Neural cell (in vitro differentiated cells): ENCODE measurements at regions not wholly inside any gene's neighbourhood (a gene's known extent, or its start where the extent isn't known, plus 50 kb on each side); places are given as distances from the start of the nearest gene placed in this dataset.

Experiments used
- CTCF ChIP-seq: fragments of 450-650 bp; IDR thresholded peaks from 2 replicates; pipeline ENCODE4 v1.5.1; 2014; ENCODE audit warnings: antibody characterized with exemption, mild to moderate bottlenecking, moderate library complexity; ENCODE audit not compliant: poor library complexity, severe bottlenecking
- EP300 ChIP-seq: fragments of 450-650 bp; conservative IDR thresholded peaks from 2 replicates; pipeline ENCODE4 v1.6.1; 2014; ENCODE audit warnings: antibody characterized with exemption, mild to moderate bottlenecking, moderate library complexity; ENCODE audit not compliant: poor library complexity, severe bottlenecking
- EZH2 ChIP-seq: fragments of 200-600, 300-800 bp; shearing (Covaris generic), sonication (generic); IDR thresholded peaks from 2 replicates; pipeline ENCODE4 v1.6.1; 2014; ENCODE audit warnings: antibody characterized with exemption, low read length, borderline replicate concordance, mild to moderate bottlenecking; ENCODE audit not compliant: insufficient read depth, poor library complexity, severe bottlenecking

GRCh38 chr1:191977874-191978506 is 180.3 kb upstream of the RGS18 start:
- TF ChIP-seq EP300: no peak
- TF ChIP-seq EZH2: no peak
- no peak for TF ChIP-seq CTCF
